Left lung (tissue), 4 donors: ENCODE measurements at regions not wholly inside any gene's neighbourhood (a gene's known extent, or its start where the extent isn't known, plus 50 kb on each side); places are given as distances from the start of the nearest gene placed in this dataset.

Source experiments
- ATAC-seq: fragments of 200-7000 bp; cut with Tn5 transposase; one replicate; pipeline ENCODE4 v1.9.1; 2020; ENCODE audit warnings: moderate library complexity
- DNase-seq, 4 donors: peaks; one replicate each; pipeline ENCODE4 v3.0.0-alpha.2; 2013 to 2020
- H3K27ac ChIP-seq, 2 donors: fragments of 200-600 bp; sonication (generic) in 1 of 2; one replicate each; pipeline versions ENCODE4 v1.5.0 to v1.8.0; 2020 to 2021
- H3K27me3 ChIP-seq, 2 donors: fragments of 200-600 bp; sonication (generic) in 1 of 2; one replicate each; pipeline versions ENCODE4 v1.5.0 to v1.8.0; 2020 to 2021
- H3K36me3 ChIP-seq, 2 donors: fragments of 200-600 bp; sonication (generic) in 1 of 2; one replicate each; pipeline versions ENCODE4 v1.5.0 to v1.8.0; 2020 to 2021
- H3K4me1 ChIP-seq, 2 donors: fragments of 200-600 bp; one replicate each; pipeline ENCODE4 v1.8.0; 2021
- H3K4me3 ChIP-seq, 2 donors: fragments of 200-600 bp; sonication (generic) in 1 of 2; one replicate each; pipeline versions ENCODE4 v1.5.0 to v1.8.0; 2020 to 2021; ENCODE audit warnings: mild to moderate bottlenecking in 1 of 2
- H3K9me3 ChIP-seq, 2 donors: fragments of 200-600 bp; sonication (generic) in 1 of 2; one replicate each; pipeline versions ENCODE4 v1.5.0 to v1.8.0; 2020 to 2021
- intact Hi-C, 2 donors: fragments of 100-400 bp; cut with DNase I; formaldehyde crosslinking; loops; one replicate each; pipeline versions ENCODE4 v1.11.2 to v1.14.2; 2022
- TF ChIP-seq, protein P1 (sequence below), 2 donors: fragments of 200-600 bp; sonication (generic) in 1 of 2; IDR thresholded peaks; one replicate each; pipeline versions ENCODE4 v1.5.0 to v1.8.0; 2021; ENCODE audit warnings: antibody characterized with exemption in 2 of 2
- donor health status: DM: no; HTN: yes; CAD: no.
- donor health status: DM: no; HTN: no; CAD: no.

DNA sequence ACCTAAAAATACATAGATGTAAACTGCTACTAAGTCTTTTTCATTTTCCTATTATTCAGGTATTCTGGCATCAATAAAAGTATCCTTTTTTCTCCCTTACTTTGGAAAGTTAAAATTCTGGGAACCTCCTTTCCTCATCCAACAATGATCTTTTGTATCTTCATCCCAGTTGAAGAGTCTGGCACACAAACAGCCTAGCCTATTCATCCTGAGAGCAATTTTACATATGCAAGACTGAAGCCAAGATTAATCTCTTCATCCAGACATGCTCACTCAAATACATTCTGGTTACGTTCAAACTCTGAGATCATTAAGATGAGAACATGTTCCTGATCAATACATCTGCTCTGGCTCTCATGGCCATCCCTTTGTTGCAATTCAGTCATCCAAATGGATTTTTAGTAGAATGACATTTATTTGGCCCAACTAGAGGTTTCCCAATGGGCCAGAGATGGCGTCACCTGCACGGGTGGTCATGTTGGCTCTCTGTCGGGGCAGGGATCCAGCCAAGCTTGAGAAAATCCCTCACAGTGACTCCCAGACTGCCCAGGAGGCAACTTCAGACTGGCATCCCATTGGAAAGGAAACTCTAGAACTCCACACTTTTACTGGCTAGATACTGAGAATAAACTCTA, 135.3 kb upstream of the VCX2 start:
- no peak overlapping the region for H3K4me3 ChIP-seq
- H3K27me3 ChIP-seq, result no peaks in the 10 kb centered on the region
- H3K4me1 ChIP-seq, result no peaks in the 10 kb centered on the region
- H3K9me3 ChIP-seq, result peaks cover 0 to 4% of the 10 kb centered on the region in 2 donors
- intact Hi-C loops, result no loop called here
- H3K27ac ChIP-seq, result no peak overlapping the region
- H3K36me3 ChIP-seq, result no peaks in the 10 kb centered on the region
- TF ChIP-seq, protein P1, sequence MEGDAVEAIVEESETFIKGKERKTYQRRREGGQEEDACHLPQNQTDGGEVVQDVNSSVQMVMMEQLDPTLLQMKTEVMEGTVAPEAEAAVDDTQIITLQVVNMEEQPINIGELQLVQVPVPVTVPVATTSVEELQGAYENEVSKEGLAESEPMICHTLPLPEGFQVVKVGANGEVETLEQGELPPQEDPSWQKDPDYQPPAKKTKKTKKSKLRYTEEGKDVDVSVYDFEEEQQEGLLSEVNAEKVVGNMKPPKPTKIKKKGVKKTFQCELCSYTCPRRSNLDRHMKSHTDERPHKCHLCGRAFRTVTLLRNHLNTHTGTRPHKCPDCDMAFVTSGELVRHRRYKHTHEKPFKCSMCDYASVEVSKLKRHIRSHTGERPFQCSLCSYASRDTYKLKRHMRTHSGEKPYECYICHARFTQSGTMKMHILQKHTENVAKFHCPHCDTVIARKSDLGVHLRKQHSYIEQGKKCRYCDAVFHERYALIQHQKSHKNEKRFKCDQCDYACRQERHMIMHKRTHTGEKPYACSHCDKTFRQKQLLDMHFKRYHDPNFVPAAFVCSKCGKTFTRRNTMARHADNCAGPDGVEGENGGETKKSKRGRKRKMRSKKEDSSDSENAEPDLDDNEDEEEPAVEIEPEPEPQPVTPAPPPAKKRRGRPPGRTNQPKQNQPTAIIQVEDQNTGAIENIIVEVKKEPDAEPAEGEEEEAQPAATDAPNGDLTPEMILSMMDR (IDR thresholded peaks at IDR 0.05), result no peak
- DNase-seq (no peak), ATAC-seq (no peak)

DNA sequence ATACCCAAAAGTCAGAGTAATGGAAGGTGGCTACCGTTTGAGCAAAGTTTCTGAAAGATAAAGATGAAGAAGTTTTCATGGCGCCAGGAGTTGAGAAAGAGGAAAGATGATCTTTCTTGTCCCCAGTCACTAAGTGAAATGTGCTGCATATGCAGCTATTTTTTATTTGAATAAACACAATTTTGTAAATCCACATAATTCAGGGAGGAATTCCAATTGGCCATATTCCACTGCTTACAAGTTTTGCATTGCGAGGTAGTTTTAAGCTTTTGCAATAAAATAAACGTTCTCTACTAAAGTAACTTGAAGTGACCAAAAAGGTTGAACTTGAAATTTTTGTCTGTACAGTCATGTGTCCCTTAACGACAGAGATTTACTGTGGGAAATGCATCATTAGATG, 139.3 kb upstream of the VCX2 start:
- Histone ChIP-seq H3K36me3 (no peaks in the 10 kb centered on the region), H3K4me3 (no peak overlapping the region), H3K9me3 (no peaks in the 10 kb centered on the region), H3K4me1 (no peaks in the 10 kb centered on the region), H3K27ac (no peak overlapping the region), H3K27me3 (no peaks in the 10 kb centered on the region)
- TF ChIP-seq, protein P1 (IDR thresholded peaks at IDR 0.05), result no peak
- intact Hi-C loops, result no loop called here
- ATAC-seq, result no peak
- no peak for DNase-seq

DNA sequence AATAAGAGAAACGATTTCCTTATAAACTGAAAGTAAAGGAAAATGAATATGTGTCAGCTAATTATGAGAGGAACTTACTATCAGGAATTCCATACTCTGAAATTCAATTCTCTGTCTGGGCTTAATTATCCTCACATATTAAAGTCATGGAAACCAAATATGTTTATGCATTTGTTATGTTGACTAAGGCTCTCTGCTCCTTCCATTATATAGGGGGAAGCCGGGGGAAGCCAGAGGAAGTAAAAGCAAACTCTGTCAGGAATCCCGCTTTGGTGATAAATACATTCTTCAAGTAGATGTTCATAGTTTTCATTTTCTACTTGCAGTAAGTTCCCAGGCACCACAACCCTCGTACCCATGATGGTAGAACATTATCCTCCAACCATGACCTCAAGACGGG, 142.8 kb upstream of the VCX2 start:
- Histone ChIP-seq H3K27me3 (no peaks in the 10 kb centered on the region), H3K4me3 (no peak overlapping the region), H3K4me1 (no peaks in the 10 kb centered on the region), H3K36me3 (no peaks in the 10 kb centered on the region), H3K9me3 (no peaks in the 10 kb centered on the region), H3K27ac (no peak overlapping the region)
- TF ChIP-seq, protein P1 (IDR thresholded peaks at IDR 0.05), result no peak
- DNase-seq, result no peak
- intact Hi-C loops, result no loop called here
- ATAC-seq, result no peak

DNA sequence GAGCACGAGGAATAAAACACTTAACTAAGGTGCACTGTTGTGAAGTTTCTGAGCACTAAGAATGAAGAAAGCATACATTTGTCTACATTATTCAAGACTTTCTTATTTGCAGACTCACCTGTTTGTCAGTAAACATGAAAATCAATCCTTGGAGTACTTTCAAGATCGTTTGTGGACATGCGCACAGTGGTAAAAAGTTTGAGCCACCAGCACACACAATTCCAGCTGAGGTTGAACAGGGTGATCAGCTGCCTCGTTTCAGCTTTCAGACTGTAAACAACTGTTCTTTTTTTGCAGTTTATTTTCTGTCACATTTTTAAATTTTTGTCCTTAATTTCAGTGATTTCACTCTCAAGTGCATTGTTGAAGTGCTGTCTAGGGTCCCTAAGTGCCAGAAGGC, 143.8 kb upstream of the VCX2 start:
- Histone ChIP-seq H3K36me3 (no peaks in the 10 kb centered on the region), H3K4me1 (no peaks in the 10 kb centered on the region), H3K4me3 (no peak overlapping the region), H3K9me3 (no peaks in the 10 kb centered on the region), H3K27me3 (no peaks in the 10 kb centered on the region), H3K27ac (no peak overlapping the region)
- intact Hi-C loops, result no loop called here
- no peak for DNase-seq
- no peak for ATAC-seq
- TF ChIP-seq, protein P1 (IDR thresholded peaks at IDR 0.05), result no peak

DNA sequence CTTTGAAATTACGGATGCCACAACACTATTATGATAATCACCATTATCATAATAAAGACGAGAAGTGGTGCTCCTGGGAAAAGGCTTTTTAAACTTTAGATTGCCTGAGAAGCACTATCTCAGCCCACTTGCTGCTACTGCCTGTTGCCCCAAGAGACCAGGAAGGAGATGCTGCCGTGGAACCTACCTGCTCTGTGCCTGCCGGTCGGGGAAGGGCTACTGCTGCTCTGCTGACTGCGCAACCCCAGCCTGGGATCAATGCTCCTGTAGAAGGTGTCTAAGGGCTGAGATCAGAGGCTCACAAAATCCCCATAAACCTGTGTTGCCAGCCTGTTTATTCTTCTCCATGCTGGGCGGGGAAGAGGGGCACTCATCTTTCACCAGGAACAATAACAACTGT, 145.3 kb upstream of the VCX3B start:
- ATAC-seq, result no peak
- DNase-seq, result no peak
- no peak overlapping the region for H3K4me3 ChIP-seq
- H3K9me3 ChIP-seq, result peaks cover 0 to 4% of the 10 kb centered on the region in 2 donors
- intact Hi-C loops, result no loop called here
- TF ChIP-seq, protein P1 (IDR thresholded peaks at IDR 0.05), result no peak
- H3K27me3 ChIP-seq, result no peaks in the 10 kb centered on the region
- no peaks in the 10 kb centered on the region for H3K4me1 ChIP-seq
- H3K36me3 ChIP-seq, result no peaks in the 10 kb centered on the region
- no peak overlapping the region for H3K27ac ChIP-seq
